A549 (cell line): ENCODE measurements at regions not wholly inside any gene's neighbourhood (a gene's known extent, or its start where the extent isn't known, plus 50 kb on each side); places are given as distances from the start of the nearest gene placed in this dataset.

Source experiments
- CTCF ChIP-seq: fragments of >200 bp; sonication (Bioruptor Twin); formaldehyde crosslinking; IDR thresholded peaks from 3 replicates; pipeline ENCODE4 v1.5.1; 2016
- EP300 ChIP-seq, 2 experiments: fragments of >200 bp; sonication (Bioruptor Twin); formaldehyde crosslinking; IDR thresholded peaks; 2 replicates in 1 of 2; 3 replicates in 1 of 2; pipeline ENCODE4 v1.6.1; 2016 to 2017
- HES2 ChIP-seq: fragments of >200 bp; sonication (Bioruptor Twin); formaldehyde crosslinking; IDR thresholded peaks from 2 replicates; pipeline ENCODE4 v1.6.1; 2016
- NFE2L2 ChIP-seq: fragments of 150-350 bp; conservative IDR thresholded peaks from 2 replicates; pipeline ENCODE4 v1.6.1; 2014; ENCODE audit warnings: low read length

- TF ChIP-seq CTCF = no peak
- TF ChIP-seq EP300 (IDR thresholded peaks at IDR 0.05) = no peak
- TF ChIP-seq NFE2L2 = no peak
- no peak for TF ChIP-seq HES2
Observed at GRCh38 chr5:5645891-5646290, 223.4 kb downstream of the ICE1 start.
